ENCODE measurements at regions not wholly inside any gene's neighbourhood (a gene's known extent, or its start where the extent isn't known, plus 50 kb on each side); places are given as distances from the start of the nearest gene placed in this dataset.

GRCh38 chr20:4369798-4370124 lies 120.7 kb upstream of the ADRA1D start:
- TF ChIP-seq POLR2A (IDR thresholded peaks at IDR 0.05) = no peak
- TF ChIP-seq, protein P1, sequence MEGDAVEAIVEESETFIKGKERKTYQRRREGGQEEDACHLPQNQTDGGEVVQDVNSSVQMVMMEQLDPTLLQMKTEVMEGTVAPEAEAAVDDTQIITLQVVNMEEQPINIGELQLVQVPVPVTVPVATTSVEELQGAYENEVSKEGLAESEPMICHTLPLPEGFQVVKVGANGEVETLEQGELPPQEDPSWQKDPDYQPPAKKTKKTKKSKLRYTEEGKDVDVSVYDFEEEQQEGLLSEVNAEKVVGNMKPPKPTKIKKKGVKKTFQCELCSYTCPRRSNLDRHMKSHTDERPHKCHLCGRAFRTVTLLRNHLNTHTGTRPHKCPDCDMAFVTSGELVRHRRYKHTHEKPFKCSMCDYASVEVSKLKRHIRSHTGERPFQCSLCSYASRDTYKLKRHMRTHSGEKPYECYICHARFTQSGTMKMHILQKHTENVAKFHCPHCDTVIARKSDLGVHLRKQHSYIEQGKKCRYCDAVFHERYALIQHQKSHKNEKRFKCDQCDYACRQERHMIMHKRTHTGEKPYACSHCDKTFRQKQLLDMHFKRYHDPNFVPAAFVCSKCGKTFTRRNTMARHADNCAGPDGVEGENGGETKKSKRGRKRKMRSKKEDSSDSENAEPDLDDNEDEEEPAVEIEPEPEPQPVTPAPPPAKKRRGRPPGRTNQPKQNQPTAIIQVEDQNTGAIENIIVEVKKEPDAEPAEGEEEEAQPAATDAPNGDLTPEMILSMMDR (IDR thresholded peaks at IDR 0.05) = no peak
- H3K36me3 ChIP-seq = no peaks in the 10 kb centered on the region
- intact Hi-C loops (cut with DNase I; ENCODE audit: low total_unique reads) = no loop called here
- no peaks in the 10 kb centered on the region for H3K4me1 ChIP-seq
- H3K27ac ChIP-seq = no peak overlapping the region
- no peak overlapping the region for H3K4me3 ChIP-seq
- no peaks in the 10 kb centered on the region for H3K27me3 ChIP-seq
- DNase-seq = no peak
- no peaks in the 10 kb centered on the region for H3K9me3 ChIP-seq

GRCh38 chr20:4369119-4369797 lies 120.2 kb upstream of the ADRA1D start:
- Histone ChIP-seq H3K36me3 (no peaks in the 10 kb centered on the region), H3K4me3 (no peak overlapping the region), H3K27ac (no peak overlapping the region), H3K9me3 (no peaks in the 10 kb centered on the region), H3K4me1 (no peaks in the 10 kb centered on the region), H3K27me3 (no peaks in the 10 kb centered on the region)
- intact Hi-C loops (cut with DNase I; ENCODE audit: low total_unique reads) = no loop called here
- DNase-seq = no peak
- TF ChIP-seq POLR2A (IDR thresholded peaks at IDR 0.05) = no peak
- TF ChIP-seq, protein P1 (IDR thresholded peaks at IDR 0.05) = no peak

DNA sequence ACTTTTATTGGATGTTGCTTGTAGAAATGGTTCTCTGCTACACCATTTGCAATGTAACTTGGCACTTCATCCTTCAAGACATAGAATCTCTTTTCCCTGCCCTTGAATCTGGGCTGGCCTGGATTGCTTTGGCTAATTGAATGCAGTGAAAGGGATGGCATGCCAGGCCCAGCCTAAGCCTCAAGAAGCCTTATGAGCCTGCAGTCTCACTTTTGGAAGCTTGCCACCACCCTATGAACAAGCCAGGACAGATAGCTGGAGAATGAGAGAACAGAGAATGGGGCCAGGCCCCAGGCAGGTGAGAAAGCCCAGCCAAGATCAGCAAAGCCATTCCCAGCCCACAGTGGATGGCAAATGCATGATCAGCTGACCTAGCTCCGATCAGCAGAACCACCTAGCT lies 117.0 kb upstream of the ADRA1D start:
- Histone ChIP-seq H3K4me1 (no peaks in the 10 kb centered on the region), H3K9me3 (no peaks in the 10 kb centered on the region), H3K4me3 (no peak overlapping the region), H3K27ac (no peak overlapping the region), H3K36me3 (no peaks in the 10 kb centered on the region), H3K27me3 (no peaks in the 10 kb centered on the region)
- intact Hi-C loops (cut with DNase I; ENCODE audit: low total_unique reads) = no loop called here
- TF ChIP-seq, protein P1 (IDR thresholded peaks at IDR 0.05) = no peak
- no peak for TF ChIP-seq POLR2A (IDR thresholded peaks at IDR 0.05)
- DNase-seq = no peak

- intact Hi-C loops (cut with DNase I; ENCODE audit: low total_unique reads) = no loop called here
- no peak for DNase-seq
- Histone ChIP-seq H3K27ac (no peak overlapping the region), H3K27me3 (no peaks in the 10 kb centered on the region), H3K4me3 (no peak overlapping the region), H3K4me1 (no peaks in the 10 kb centered on the region), H3K9me3 (no peaks in the 10 kb centered on the region), H3K36me3 (no peaks in the 10 kb centered on the region)
- TF ChIP-seq, protein P1 (IDR thresholded peaks at IDR 0.05) = no peak
- TF ChIP-seq POLR2A (IDR thresholded peaks at IDR 0.05) = no peak
Observed at GRCh38 chr20:4358552-4358951, 109.5 kb upstream of the ADRA1D start.

DNA sequence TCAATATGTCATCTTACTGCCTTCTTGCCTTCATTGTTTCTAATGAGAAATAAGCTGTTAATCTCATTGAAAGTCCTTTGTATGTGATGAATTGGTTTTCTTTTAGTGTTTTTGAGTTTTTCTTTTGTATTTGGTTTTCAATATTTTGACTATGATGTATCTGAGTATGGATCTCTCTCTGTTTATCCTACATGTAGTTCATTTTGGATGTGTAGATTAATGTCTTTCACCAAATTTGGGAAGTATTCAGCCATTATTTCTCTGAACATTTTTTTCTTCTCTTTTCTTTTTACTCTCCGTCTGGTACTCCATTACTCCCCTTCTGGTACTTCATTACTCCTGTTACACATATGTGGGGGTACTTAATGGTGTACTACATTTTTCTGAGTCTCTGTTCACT lies 103.3 kb upstream of the ADRA1D start:
- DNase-seq = no peak
- no peak for TF ChIP-seq POLR2A (IDR thresholded peaks at IDR 0.05)
- TF ChIP-seq, protein P1 (IDR thresholded peaks at IDR 0.05) = no peak
- Histone ChIP-seq H3K27me3 (no peaks in the 10 kb centered on the region), H3K27ac (no peak overlapping the region), H3K9me3 (no peaks in the 10 kb centered on the region), H3K4me1 (no peaks in the 10 kb centered on the region), H3K4me3 (no peak overlapping the region), H3K36me3 (no peaks in the 10 kb centered on the region)
- intact Hi-C loops (cut with DNase I; ENCODE audit: low total_unique reads) = no loop called here

Measured in uterus (tissue), 3 donors.